ENCODE measurements at regions not wholly inside any gene's neighbourhood (a gene's known extent, or its start where the extent isn't known, plus 50 kb on each side); places are given as distances from the start of the nearest gene placed in this dataset.

GRCh38 chr16:10323528-10323869 is 62.4 kb upstream of the ATF7IP2 start:
- Histone ChIP-seq H3F3A (ENCODE audit: insufficient read depth, low read length) (0 out of 2 replicates have a peak, but pooled peaks cover 3% of the 10 kb centered on the region), H3K9ac (ENCODE audit: low read length) (no peak overlapping the region), H3K4me2 (ENCODE audit: low read depth, low read length) (no peak overlapping the region), H3K79me2 (ENCODE audit: low read length) (no peaks in the 10 kb centered on the region), H4K20me1 (ENCODE audit: insufficient read depth, low read length) (no peaks in the 10 kb centered on the region), H3K27ac (ENCODE audit: low read length) (no peak overlapping the region), H3K9me3 (replicated peaks; ENCODE audit: insufficient read depth, low read length) (no peaks in the 10 kb centered on the region), H2AFZ (ENCODE audit: low read length) (no peak overlapping the region), H3K9me2 (replicated peaks; ENCODE audit: insufficient read depth, low read length) (no peaks in the 10 kb centered on the region), H3K4me3 (ENCODE audit: low read length) (no peak overlapping the region), H3K27me3 (replicated peaks; ENCODE audit: insufficient read depth, low read length) (no peaks in the 10 kb centered on the region), H3K4me1 (ENCODE audit: low read length) (no peaks in the 10 kb centered on the region), H3K36me3 (replicated peaks; ENCODE audit: insufficient read depth, low read length) (no peaks in the 10 kb centered on the region)
- no peak for DNase-seq
- TF ChIP-seq EZH2phosphoT487 (IDR thresholded peaks at IDR 0.05; ENCODE audit: low read length), result no peak
- TF ChIP-seq, protein P1, sequence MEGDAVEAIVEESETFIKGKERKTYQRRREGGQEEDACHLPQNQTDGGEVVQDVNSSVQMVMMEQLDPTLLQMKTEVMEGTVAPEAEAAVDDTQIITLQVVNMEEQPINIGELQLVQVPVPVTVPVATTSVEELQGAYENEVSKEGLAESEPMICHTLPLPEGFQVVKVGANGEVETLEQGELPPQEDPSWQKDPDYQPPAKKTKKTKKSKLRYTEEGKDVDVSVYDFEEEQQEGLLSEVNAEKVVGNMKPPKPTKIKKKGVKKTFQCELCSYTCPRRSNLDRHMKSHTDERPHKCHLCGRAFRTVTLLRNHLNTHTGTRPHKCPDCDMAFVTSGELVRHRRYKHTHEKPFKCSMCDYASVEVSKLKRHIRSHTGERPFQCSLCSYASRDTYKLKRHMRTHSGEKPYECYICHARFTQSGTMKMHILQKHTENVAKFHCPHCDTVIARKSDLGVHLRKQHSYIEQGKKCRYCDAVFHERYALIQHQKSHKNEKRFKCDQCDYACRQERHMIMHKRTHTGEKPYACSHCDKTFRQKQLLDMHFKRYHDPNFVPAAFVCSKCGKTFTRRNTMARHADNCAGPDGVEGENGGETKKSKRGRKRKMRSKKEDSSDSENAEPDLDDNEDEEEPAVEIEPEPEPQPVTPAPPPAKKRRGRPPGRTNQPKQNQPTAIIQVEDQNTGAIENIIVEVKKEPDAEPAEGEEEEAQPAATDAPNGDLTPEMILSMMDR (IDR thresholded peaks at IDR 0.05; ENCODE audit: low read length), result no peak

- no peaks in the 10 kb centered on the region for H3K9me3 ChIP-seq (replicated peaks; ENCODE audit: insufficient read depth, low read length)
- no peaks in the 10 kb centered on the region for H4K20me1 ChIP-seq (ENCODE audit: insufficient read depth, low read length)
- H3K4me1 ChIP-seq (ENCODE audit: low read length), result no peaks in the 10 kb centered on the region
- no peak overlapping the region for H3K9ac ChIP-seq (ENCODE audit: low read length)
- H3F3A ChIP-seq (ENCODE audit: insufficient read depth, low read length), result no peaks in the 10 kb centered on the region
- H3K36me3 ChIP-seq (replicated peaks; ENCODE audit: insufficient read depth, low read length), result no peaks in the 10 kb centered on the region
- H3K27ac ChIP-seq (ENCODE audit: low read length), result no peak overlapping the region
- no peak overlapping the region for H2AFZ ChIP-seq (ENCODE audit: low read length)
- H3K27me3 ChIP-seq (replicated peaks; ENCODE audit: insufficient read depth, low read length), result no peaks in the 10 kb centered on the region
- no peak overlapping the region for H3K4me2 ChIP-seq (ENCODE audit: low read depth, low read length)
- no peaks in the 10 kb centered on the region for H3K9me2 ChIP-seq (replicated peaks; ENCODE audit: insufficient read depth, low read length)
- TF ChIP-seq EZH2phosphoT487 (IDR thresholded peaks at IDR 0.05; ENCODE audit: low read length) (no peak), EZH2 (optimal IDR thresholded peaks at IDR 0.05; ENCODE audit: low read depth, low read length) (no peak)
- TF ChIP-seq, protein P1 (IDR thresholded peaks at IDR 0.05; ENCODE audit: low read length), result no peak
- H3K79me2 ChIP-seq (ENCODE audit: low read length), result no peaks in the 10 kb centered on the region
- H3K4me3 ChIP-seq (ENCODE audit: low read length), result no peak overlapping the region
- DNase-seq, result no peak
Observed at GRCh38 chr16:10324210-10324609, 61.7 kb upstream of the ATF7IP2 start.

- H3K27ac ChIP-seq (ENCODE audit: low read length), result no peak overlapping the region
- no peaks in the 10 kb centered on the region for H3K79me2 ChIP-seq (ENCODE audit: low read length)
- peaks cover 9% of the 10 kb centered on the region; the same call in 1 of the 2 replicates for H3K4me1 ChIP-seq (ENCODE audit: low read length)
- H3K4me2 ChIP-seq (ENCODE audit: low read depth, low read length), result no peak overlapping the region
- no peak overlapping the region for H3K4me3 ChIP-seq (ENCODE audit: low read length)
- H3F3A ChIP-seq (ENCODE audit: insufficient read depth, low read length), result 0 out of 2 replicates have a peak, but pooled peaks cover 5% of the 10 kb centered on the region
- no peaks in the 10 kb centered on the region for H3K36me3 ChIP-seq (replicated peaks; ENCODE audit: insufficient read depth, low read length)
- H3K27me3 ChIP-seq (replicated peaks; ENCODE audit: insufficient read depth, low read length), result no peaks in the 10 kb centered on the region
- H3K9me2 ChIP-seq (replicated peaks; ENCODE audit: insufficient read depth, low read length), result no peaks in the 10 kb centered on the region
- H2AFZ ChIP-seq (ENCODE audit: low read length), result no peak overlapping the region
- no peak for DNase-seq
- TF ChIP-seq EZH2phosphoT487 (IDR thresholded peaks at IDR 0.05; ENCODE audit: low read length), result no peak
- TF ChIP-seq, protein P1 (IDR thresholded peaks at IDR 0.05; ENCODE audit: low read length), result no peak
- no peaks in the 10 kb centered on the region for H3K9me3 ChIP-seq (replicated peaks; ENCODE audit: insufficient read depth, low read length)
- H3K9ac ChIP-seq (ENCODE audit: low read length), result no peak overlapping the region
- H4K20me1 ChIP-seq (ENCODE audit: insufficient read depth, low read length), result no peaks in the 10 kb centered on the region
Observed at GRCh38 chr16:10325783-10326543, 59.9 kb upstream of the ATF7IP2 start.

All from MM.1S (cell line).